Activated T-cell treated with anti-CD3 and anti-CD28 coated beads, Interleukin-2, amount 50 U/mL, for 4 hours (primary cell): ENCODE measurements at regions not wholly inside any gene's neighbourhood (a gene's known extent, or its start where the extent isn't known, plus 50 kb on each side); places are given as distances from the start of the nearest gene placed in this dataset.

Source experiments
- ATAC-seq, 2 donors: fragments of 200-7000 bp; cut with Tn5 transposase; one replicate each; pipeline ENCODE4 v1.10.0; 2021
- DNase-seq: peaks from one replicate; pipeline ENCODE4 v3.0.0-alpha.2; 2020
- H3K27me3 Mint-ChIP-seq: one replicate; pipeline ENCODE4 v1.8.0; 2021; ENCODE audit warnings: low read depth, mixed read lengths
- H3K36me3 Mint-ChIP-seq: one replicate; pipeline ENCODE4 v1.8.0; 2022; ENCODE audit warnings: mixed read lengths; ENCODE audit not compliant: insufficient read depth
- H3K4me1 Mint-ChIP-seq: one replicate; pipeline ENCODE4 v1.8.0; 2021; ENCODE audit warnings: low read depth, mixed read lengths
- H3K4me3 Mint-ChIP-seq: one replicate; pipeline ENCODE4 v1.8.0; 2021; ENCODE audit warnings: mild to moderate bottlenecking, moderate library complexity, mixed read lengths
- H3K9me3 Mint-ChIP-seq: one replicate; pipeline ENCODE4 v1.8.0; 2021; ENCODE audit warnings: mixed read lengths

GRCh38 chr6:6512711-6513110 is 75.8 kb upstream of the LY86 start:
- Mint-ChIP-seq H3K4me3 (no peak overlapping the region), H3K27me3 (peaks cover 48% of the 10 kb centered on the region), H3K9me3 (no peaks in the 10 kb centered on the region), H3K36me3 (no peaks in the 10 kb centered on the region), H3K4me1 (peaks cover 14% of the 10 kb centered on the region)
- DNase-seq (no peak), ATAC-seq (no peak)

- Mint-ChIP-seq H3K36me3 (no peaks in the 10 kb centered on the region), H3K27me3 (peaks cover 57% of the 10 kb centered on the region), H3K4me1 (peaks cover 16% of the 10 kb centered on the region), H3K9me3 (no peaks in the 10 kb centered on the region), H3K4me3 (peak overlapping the region; percentile 4)
- peak; percentile 25 for DNase-seq
- peak; percentile 90 to 91 for ATAC-seq
These were observed 72.6 kb upstream of the LY86 start for GRCh38 chr6:6515691-6516607.

- DNase-seq (no peak), ATAC-seq (no peak)
- Mint-ChIP-seq H3K4me1 (peaks cover 16% of the 10 kb centered on the region), H3K27me3 (peaks cover 52% of the 10 kb centered on the region), H3K36me3 (no peaks in the 10 kb centered on the region), H3K4me3 (no peak overlapping the region), H3K9me3 (no peaks in the 10 kb centered on the region)
These were observed 71.7 kb upstream of the LY86 start for GRCh38 chr6:6516666-6517458.

GRCh38 chr6:6518631-6519427 is 69.7 kb upstream of the LY86 start:
- Mint-ChIP-seq H3K27me3 (peaks cover 55% of the 10 kb centered on the region), H3K36me3 (no peaks in the 10 kb centered on the region), H3K9me3 (no peaks in the 10 kb centered on the region), H3K4me1 (peaks cover 16% of the 10 kb centered on the region), H3K4me3 (no peak overlapping the region)
- no peak for ATAC-seq
- DNase-seq = no peak

- DNase-seq (no peak), ATAC-seq (no peak)
- Mint-ChIP-seq H3K36me3 (no peaks in the 10 kb centered on the region), H3K9me3 (no peaks in the 10 kb centered on the region), H3K4me1 (peaks cover 2% of the 10 kb centered on the region), H3K27me3 (peaks cover 54% of the 10 kb centered on the region), H3K4me3 (no peak overlapping the region)
These were observed 66.5 kb upstream of the LY86 start for GRCh38 chr6:6521961-6522482.

DNA sequence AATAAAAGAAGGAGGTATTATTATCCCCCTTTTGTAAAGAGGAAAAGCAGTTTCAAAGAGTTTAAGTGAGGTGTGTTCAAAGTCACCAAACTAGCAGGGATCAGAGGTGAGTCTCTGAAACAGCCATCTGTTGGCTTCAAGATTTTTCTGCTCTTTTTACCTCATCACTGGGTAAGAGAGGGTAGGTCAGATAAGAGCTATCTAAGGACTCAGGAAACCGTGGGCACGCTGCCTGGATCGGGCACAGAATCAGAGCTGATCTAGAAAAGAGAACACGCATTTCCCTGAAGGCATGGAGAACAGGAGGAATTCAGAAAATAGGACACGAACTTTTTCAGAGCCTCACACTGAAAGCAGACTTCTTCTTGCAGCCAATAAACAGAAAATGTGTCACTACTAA is 65.8 kb upstream of the LY86 start:
- Mint-ChIP-seq H3K4me3 (no peak overlapping the region), H3K27me3 (peaks cover 54% of the 10 kb centered on the region), H3K4me1 (peaks cover 2% of the 10 kb centered on the region), H3K36me3 (no peaks in the 10 kb centered on the region), H3K9me3 (no peaks in the 10 kb centered on the region)
- ATAC-seq (no peak), DNase-seq (no peak)

DNA sequence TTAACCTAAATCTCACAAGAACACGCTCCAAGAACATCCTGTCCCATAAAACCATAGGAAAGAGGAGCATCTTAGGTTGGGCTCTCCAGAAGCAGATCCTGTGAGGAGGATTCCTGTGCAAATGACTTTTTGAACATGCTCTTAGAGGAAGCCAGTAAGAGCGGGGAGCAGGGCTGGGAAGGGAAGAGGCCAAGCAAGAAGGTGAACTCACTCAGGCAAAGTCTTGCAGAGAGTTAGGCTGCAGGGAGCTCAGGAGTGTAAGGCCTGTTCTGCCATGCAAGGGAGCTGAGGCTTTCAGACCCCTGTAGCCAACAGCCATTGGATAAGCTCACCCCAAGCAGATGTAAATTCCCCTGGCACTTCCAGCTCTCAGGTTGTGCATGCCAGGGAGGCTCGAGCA is 63.6 kb upstream of the LY86 start:
- no peaks in the 10 kb centered on the region for H3K9me3 Mint-ChIP-seq
- H3K36me3 Mint-ChIP-seq = no peaks in the 10 kb centered on the region
- DNase-seq (no peak), ATAC-seq (no peak)
- H3K4me1 Mint-ChIP-seq = no peaks in the 10 kb centered on the region
- H3K4me3 Mint-ChIP-seq = no peak overlapping the region
- H3K27me3 Mint-ChIP-seq = peaks cover 43% of the 10 kb centered on the region

- DNase-seq (no peak), ATAC-seq (no peak)
- no peaks in the 10 kb centered on the region for H3K9me3 Mint-ChIP-seq
- H3K36me3 Mint-ChIP-seq = no peaks in the 10 kb centered on the region
- H3K4me1 Mint-ChIP-seq = no peaks in the 10 kb centered on the region
- no peak overlapping the region for H3K4me3 Mint-ChIP-seq
- H3K27me3 Mint-ChIP-seq = peaks cover 42% of the 10 kb centered on the region
These were observed 62.6 kb upstream of the LY86 start for GRCh38 chr6:6525933-6526332.

- H3K4me3 Mint-ChIP-seq = no peak overlapping the region
- no peak for DNase-seq
- H3K9me3 Mint-ChIP-seq = no peaks in the 10 kb centered on the region
These were observed 59.2 kb upstream of the LY86 start for GRCh38 chr6:6529275-6529674.

GRCh38 chr6:6533176-6533575 is 55.3 kb upstream of the LY86 start:
- ATAC-seq (no peak), DNase-seq (no peak)
- Mint-ChIP-seq H3K4me1 (no peaks in the 10 kb centered on the region), H3K9me3 (no peaks in the 10 kb centered on the region), H3K27me3 (peaks cover 20% of the 10 kb centered on the region), H3K36me3 (no peaks in the 10 kb centered on the region), H3K4me3 (no peak overlapping the region)

More at GRCh38 chr6:6529275-6529674, 59.2 kb upstream of the LY86 start:
- peaks cover 37% of the 10 kb centered on the region for H3K27me3 Mint-ChIP-seq
- no peaks in the 10 kb centered on the region for H3K4me1 Mint-ChIP-seq
- H3K36me3 Mint-ChIP-seq = no peaks in the 10 kb centered on the region
- ATAC-seq = no peak

DNA sequence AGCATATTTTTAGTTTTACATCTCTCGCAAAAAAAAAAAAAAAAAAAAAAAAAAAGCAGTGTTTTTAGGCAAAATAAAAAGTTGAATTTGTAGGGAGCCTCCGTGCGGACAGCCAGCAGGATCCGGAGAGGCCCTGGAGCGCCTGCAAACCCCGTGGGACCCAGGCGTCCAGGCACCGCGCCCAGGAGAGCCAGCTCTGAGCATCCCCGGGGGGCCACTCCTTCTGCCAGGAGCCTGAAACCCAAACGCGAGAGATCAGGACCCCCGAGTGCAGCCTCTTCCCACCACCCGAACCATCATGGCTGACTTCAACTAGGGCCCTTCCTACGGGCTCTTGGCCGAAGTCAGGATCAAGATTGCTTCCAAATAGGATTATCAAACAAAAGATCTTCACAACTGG is 54.1 kb upstream of the LY86 start:
- H3K36me3 Mint-ChIP-seq = no peaks in the 10 kb centered on the region
- DNase-seq (no peak), ATAC-seq (no peak)
- peaks cover 17% of the 10 kb centered on the region for H3K27me3 Mint-ChIP-seq
- no peaks in the 10 kb centered on the region for H3K9me3 Mint-ChIP-seq
- H3K4me1 Mint-ChIP-seq = peaks cover 4% of the 10 kb centered on the region
- no peak overlapping the region for H3K4me3 Mint-ChIP-seq

- H3K36me3 Mint-ChIP-seq = no peaks in the 10 kb centered on the region
- peaks cover 10% of the 10 kb centered on the region for H3K27me3 Mint-ChIP-seq
- H3K9me3 Mint-ChIP-seq = no peaks in the 10 kb centered on the region
- DNase-seq = no peak
- no peak overlapping the region for H3K4me3 Mint-ChIP-seq
- no peak for ATAC-seq
- H3K4me1 Mint-ChIP-seq = peaks cover 4% of the 10 kb centered on the region
These were observed 50.8 kb upstream of the LY86 start for GRCh38 chr6:6537488-6538260.

- H3K27me3 Mint-ChIP-seq = peaks cover 16% of the 10 kb centered on the region
- no peaks in the 10 kb centered on the region for H3K36me3 Mint-ChIP-seq
- H3K4me3 Mint-ChIP-seq = no peak overlapping the region
- no peak for DNase-seq
- peaks cover 4% of the 10 kb centered on the region for H3K4me1 Mint-ChIP-seq
- no peaks in the 10 kb centered on the region for H3K9me3 Mint-ChIP-seq
- ATAC-seq = no peak
These were observed 50.3 kb upstream of the LY86 start for GRCh38 chr6:6538261-6538660.
